ENCODE measurements at regions not wholly inside any gene's neighbourhood (a gene's known extent, or its start where the extent isn't known, plus 50 kb on each side); places are given as distances from the start of the nearest gene placed in this dataset.

GRCh38 chr18:10285283-10285640, 169.2 kb upstream of the APCDD1 start:
- no peak for DNase-seq (ENCODE audit: low read depth)

- no peak for DNase-seq (ENCODE audit: low read depth)
Measured at GRCh38 chr18:10286580-10287150, 167.8 kb upstream of the APCDD1 start.

DNA sequence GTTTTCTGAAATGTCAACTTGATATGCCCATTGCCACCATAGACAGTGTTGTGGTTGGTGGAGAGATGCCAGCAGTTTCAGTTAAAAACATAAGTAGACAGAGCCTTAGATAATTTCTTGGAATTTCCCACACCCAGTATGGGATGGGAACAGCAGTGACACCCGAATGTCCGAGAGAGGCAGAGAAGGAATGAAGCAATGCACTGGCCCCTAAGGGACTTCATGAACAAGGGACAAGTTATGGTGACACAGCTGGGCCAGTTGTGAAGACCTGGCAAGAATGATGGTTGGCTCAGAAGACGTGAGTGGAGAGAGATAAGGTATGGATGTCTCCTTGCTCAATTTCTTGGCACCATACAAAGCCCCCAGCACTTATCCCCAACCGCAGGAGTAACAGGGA, 165.2 kb upstream of the APCDD1 start:
- DNase-seq (ENCODE audit: low read depth): no peak

DNA sequence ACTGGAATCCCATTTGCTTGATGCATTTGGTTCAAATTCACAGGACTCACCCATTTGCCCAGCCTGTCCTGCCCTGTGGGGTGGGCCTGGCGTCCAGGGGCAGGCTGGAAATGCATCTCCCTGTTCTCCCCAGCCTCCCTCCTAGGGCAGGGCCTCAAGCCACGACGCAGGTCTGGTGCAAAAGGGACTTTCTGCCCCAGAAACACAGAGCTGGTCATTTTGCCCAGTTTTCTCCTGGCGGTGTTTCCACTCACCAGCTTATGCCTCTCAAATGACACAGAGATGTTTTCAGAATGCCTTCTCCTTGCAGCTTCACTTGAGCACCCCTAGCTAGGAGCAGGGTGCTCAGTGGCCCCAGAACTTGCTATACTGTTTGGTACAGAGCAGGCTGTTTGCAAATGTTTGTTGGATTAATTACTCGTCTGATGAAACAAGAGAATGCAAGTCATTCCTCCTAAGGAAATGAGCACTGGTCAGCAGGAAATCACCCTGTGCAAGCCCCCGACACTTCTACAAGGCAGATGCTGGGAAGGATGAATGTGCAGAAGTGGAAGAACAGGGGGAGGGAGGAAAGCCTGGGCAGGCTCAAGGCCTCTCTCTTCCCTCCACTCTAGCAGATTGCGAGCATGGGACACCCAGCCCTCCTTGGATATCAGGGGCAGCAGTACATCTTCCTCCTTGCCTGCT, 164.3 kb upstream of the APCDD1 start:
- DNase-seq (ENCODE audit: low read depth): no peak

DNA sequence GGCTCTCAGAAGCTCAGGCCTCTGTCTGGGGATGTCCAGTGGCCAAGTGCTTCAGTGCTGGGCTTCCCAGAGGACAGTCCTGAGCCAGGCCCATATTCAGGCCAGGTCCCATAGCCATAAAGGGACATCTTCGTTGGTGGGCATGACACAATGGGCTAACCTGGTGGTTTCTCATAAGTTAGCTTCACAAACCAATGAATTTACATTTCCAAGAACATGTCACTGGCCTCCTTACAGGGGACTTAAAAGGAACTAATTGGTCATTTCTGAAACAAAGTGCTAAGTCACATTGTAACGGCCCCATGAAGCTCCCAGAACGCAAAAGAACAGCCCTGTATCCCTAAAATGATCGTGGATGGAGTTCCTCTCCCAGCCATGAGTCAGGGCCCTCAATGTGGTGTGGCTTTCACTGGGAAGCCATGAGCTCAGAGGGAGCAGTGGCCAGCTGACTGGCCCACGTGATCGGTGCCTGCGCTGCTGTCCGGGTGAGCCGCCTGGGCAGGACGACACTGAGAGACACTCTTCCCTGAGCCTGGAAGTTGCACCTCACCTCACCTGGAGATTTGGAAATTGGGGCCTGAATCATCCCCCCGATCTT, 163.7 kb upstream of the APCDD1 start:
- no peak for DNase-seq (ENCODE audit: low read depth)

- no peak for DNase-seq (ENCODE audit: low read depth)
Measured at GRCh38 chr18:10291568-10291981, 162.9 kb upstream of the APCDD1 start.

DNA sequence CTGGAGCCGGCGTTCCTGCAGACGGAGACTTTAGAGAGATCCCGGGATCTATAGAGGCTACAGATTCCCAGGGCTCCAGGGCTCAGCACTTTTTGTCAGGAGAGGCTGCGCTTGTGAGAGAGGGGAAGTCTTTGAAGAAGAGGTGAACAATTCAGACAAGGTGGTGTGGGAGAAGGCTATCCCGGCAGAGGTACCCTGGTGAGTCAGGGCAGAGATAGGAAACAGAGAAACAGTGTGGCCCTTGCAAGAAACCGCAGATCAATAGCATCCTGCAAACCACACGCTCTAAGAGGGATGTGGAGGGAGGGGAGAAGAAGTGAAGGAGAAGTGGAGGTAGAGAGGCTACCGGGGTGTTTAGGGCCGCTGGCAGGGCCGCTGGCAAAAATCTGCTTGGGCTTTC, 160.5 kb upstream of the APCDD1 start:
- no peak for DNase-seq (ENCODE audit: low read depth)

DNA sequence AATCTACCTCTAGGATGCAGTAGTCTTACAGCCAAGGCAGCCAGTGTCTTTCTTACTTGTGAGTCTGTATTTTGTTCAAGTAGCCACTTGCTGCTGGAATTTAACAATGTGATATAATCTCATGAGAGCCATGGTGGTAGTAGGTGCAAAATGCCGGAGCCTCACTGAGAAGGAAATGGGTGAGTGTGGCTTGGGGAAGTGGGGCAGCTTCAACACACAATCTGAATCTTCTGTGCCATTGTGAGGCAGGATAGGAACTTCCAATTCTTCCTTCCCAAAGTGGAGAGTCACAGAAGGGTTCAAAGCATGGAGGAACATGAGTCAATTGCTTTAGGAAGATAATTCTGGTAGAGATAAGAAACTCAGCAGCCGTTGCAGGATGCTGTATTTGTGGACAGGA, 158.7 kb upstream of the APCDD1 start:
- DNase-seq (ENCODE audit: low read depth): no peak

GRCh38 chr18:10296491-10296890, 157.9 kb upstream of the APCDD1 start:
- no peak for DNase-seq (ENCODE audit: low read depth)

DNA sequence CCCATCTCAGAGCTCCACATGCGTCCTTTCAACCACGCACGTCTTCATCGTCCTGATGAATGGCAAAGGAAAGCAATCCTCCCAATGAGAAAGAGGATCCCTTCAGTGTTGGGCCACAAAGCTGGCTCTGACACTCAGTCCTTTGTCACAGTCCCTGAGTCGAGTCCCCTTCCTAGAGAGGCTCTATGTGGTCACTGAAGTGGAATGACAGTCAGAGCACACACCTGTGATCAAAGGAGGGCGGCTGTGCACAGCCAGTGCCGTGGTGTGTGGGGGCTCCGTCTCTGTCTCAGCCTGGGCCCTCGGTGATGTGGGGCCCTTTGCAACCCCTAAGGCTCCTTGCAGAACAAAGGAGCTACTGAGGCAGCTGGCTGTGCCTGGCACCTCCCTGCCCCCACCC, 157.3 kb upstream of the APCDD1 start:
- no peak for DNase-seq (ENCODE audit: low read depth)

DNA sequence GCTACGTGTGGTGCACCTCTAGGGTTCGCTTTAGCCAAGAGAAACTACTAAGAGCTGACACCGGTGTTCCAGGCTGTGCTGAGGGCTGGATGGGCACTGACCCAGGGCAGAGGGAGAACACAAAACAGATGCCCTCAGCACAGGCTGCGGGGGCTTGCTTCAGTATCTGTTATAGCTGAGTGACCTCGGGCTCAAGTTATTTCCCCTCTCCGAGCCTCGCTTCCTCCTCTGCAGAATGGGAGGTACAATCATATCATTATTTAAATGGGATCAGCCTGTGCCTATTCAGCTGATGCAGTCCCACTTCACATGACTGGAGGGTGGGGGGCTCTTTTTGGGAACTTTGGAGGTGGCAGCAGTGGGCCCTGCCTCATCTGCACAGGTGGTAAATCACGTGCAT, 156.1 kb upstream of the APCDD1 start:
- no peak for DNase-seq (ENCODE audit: low read depth)

GRCh38 chr18:10299643-10300042, 154.8 kb upstream of the APCDD1 start:
- DNase-seq (ENCODE audit: low read depth): no peak

- DNase-seq (ENCODE audit: low read depth): no peak
Measured at GRCh38 chr18:10300739-10301138, 153.7 kb upstream of the APCDD1 start.

DNA sequence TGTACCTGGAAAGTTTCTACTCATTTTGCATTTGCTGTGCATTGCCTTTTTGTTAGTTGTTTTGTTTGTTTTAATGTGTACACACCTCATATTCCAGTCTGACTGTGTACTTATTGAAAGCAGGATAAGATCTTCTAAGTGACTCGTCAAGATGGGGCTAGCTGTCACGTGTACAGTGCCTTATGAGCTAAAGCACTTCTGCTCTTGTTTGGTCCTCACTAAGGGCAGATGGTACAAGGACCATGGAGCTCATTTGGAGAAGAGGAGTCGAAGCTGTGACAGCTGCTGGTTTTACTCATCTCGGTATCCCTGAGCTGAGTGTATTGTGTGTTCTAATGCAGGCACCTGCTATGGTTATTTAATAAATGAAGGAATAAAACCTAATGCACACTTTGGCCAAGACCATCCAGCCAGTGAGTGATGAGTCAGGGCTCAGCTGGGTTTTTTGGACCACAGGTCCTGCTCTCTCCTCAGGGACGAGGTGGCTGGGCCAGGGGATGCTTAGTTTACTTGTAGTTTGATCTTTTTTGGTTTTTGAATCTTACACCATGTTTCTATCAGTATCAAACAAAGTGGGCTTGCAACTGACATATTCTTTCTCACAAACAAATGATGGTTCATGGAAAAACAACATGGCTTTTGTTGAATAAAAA, 152.5 kb upstream of the APCDD1 start:
- no peak for DNase-seq (ENCODE audit: low read depth)

DNA sequence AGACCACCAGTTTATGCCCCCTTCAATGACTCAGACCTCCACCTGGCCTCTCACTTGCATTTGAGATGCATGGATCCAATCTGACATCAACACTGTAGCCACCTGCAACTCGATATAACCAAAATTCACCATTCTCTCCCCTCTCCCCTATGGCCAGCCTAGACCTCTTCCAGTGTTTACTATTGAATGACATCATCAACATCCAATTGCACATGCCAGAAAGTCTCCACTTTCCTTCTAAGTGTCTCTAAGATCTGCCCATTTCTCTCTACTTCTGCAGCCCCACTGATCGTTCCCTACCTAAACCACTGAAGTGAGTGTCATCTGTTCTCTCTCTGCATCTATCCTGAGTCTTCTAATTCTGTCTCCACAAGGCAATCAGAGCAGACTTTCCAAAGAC, 151.3 kb upstream of the APCDD1 start:
- no peak for DNase-seq (ENCODE audit: low read depth)

DNA sequence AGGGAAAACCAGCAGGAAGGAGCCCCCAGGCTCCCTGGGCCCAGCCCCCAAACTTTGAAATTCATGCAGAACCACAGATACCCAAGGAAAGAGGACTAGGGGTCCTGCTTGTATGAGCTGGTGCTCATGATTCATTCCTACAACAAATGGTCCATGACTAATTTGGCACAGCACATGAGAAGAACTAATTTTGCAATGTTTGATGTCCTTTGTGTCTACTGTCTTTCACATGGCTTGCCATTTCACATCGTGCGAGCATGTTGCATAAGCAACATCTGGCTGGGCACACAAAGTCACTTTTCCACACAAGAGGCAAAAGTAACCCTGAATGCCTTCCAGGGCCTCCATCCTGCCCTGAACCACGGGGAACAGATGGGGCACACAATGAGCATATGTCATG, 149.6 kb upstream of the APCDD1 start:
- no peak for DNase-seq (ENCODE audit: low read depth)

GRCh38 chr18:10306779-10307178, 147.7 kb upstream of the APCDD1 start:
- DNase-seq (ENCODE audit: low read depth): no peak

- no peak for DNase-seq (ENCODE audit: low read depth)
Measured at GRCh38 chr18:10308154-10308553, 146.3 kb upstream of the APCDD1 start.

DNA sequence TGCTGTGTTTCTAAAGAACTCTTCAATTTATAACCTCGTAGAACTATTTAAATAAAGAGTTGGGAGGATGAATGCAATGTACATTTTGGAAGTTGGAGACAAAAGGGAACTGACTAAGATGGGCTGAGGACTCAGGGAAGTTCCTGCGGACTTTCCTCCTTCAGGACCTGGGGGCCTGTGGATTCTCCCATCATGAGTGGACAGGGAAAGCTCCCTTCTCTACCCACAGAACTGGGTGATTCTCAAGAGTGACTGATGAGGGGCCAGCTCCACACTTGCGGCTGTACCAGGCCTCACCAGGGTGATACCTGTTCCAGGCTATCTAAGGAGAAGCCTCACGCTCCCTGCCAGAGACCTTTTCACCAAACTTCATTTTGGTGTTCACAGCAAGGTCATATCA, 143.8 kb upstream of the APCDD1 start:
- DNase-seq (ENCODE audit: low read depth): no peak

DNA sequence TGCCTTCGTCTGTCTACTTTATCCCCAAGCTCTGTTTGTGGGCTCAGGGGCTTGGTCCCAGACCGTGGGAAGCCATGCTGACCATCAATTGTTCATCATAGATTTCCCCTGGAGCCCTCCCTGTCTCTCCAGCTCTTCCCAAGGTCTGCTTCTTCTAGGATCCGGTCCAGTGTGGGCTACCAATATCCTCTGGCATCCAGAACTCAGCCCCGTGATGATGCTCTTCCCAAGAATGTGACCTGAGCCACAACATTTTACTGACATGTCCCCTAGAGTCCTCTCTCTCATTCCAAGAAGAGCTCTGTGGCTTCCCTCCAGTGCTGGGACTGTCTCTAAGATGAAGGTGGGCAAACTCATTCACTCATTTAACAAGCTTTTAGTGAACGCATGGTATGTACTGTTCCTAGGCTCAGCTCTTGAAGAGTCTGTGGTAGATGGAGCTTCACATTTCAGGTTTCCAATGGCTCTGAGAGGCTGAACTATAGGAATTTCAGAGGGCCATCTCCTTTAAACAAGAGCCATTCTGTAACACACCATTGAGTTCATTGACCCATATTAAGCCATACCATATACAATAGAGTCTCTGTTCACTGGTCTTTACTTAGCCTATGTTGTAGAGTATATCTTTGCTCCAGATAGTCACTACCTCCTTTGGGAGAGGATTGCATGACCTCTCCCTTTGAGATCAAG, 142.0 kb upstream of the APCDD1 start:
- no peak for DNase-seq (ENCODE audit: low read depth)

- no peak for DNase-seq (ENCODE audit: low read depth)
Measured at GRCh38 chr18:10313016-10313342, 141.5 kb upstream of the APCDD1 start.

- DNase-seq (ENCODE audit: low read depth): no peak
Measured at GRCh38 chr18:10314066-10314465, 140.4 kb upstream of the APCDD1 start.

GRCh38 chr18:10315522-10315921, 138.9 kb upstream of the APCDD1 start:
- DNase-seq (ENCODE audit: low read depth): no peak
